Endothelial cell of umbilical vein (primary cell): ENCODE measurements at regions not wholly inside any gene's neighbourhood (a gene's known extent, or its start where the extent isn't known, plus 50 kb on each side); places are given as distances from the start of the nearest gene placed in this dataset.

Experiments
- BruUV-seq: library from RNA; stranded (reverse); fragments of 400-500 nt; replicated peaks from 2 replicates; lab custom pipeline; 2021; lab: Mats Ljungman, UMichigan
- CTCF ChIA-PET: fragments of 300-600, 350-600 bp; sonication (Branson Sonifier 250); formaldehyde crosslinking; loops from one replicate; lab custom pipeline; 2021; ENCODE audit warnings: antibody characterized with exemption, inconsistent platforms; lab: Charles Lee
- POLR2A ChIA-PET: fragments of 300-600, 350-600 bp; sonication (Branson Sonifier 250); formaldehyde crosslinking; loops from one replicate; lab custom pipeline; 2021; ENCODE audit warnings: antibody characterized with exemption, inconsistent platforms; lab: Charles Lee
- DNase-seq: peaks from one replicate; pipeline ENCODE4 v3.0.0-alpha.2; 2011; ENCODE audit warnings: low read depth, low spot score
- FAIRE-seq: peaks from 2 replicates; lab custom pipeline; 2011; peaks lifted over from hg19 to GRCh38; lab: Jason Lieb, UNC
- H2AFZ ChIP-seq: 2 replicates; pipeline ENCODE4 v1.6.0; 2012; ENCODE audit warnings: low read depth, low read length, control low read depth, inconsistent platforms
- H3K27ac ChIP-seq: 2 replicates; pipeline ENCODE4 v1.5.1; 2011; ENCODE audit warnings: low read depth, mild to moderate bottlenecking, control low read depth, low read length, moderate library complexity; ENCODE audit not compliant: insufficient read depth
- H3K27me3 ChIP-seq, 2 experiments: 2 replicates each; pipeline versions ENCODE4 v1.6.0 to v1.6.1; 2011; ENCODE audit warnings: low read length in 2 of 2, mixed read lengths in 1 of 2; ENCODE audit not compliant: control insufficient read depth in 2 of 2, insufficient read depth in 2 of 2
- H3K36me3 ChIP-seq, 2 experiments: 2 replicates in 1 of 2; 3 replicates in 1 of 2; pipeline ENCODE4 v1.5.1; 2011; ENCODE audit warnings: low read length in 2 of 2, mild to moderate bottlenecking in 1 of 2, moderate library complexity in 1 of 2; ENCODE audit not compliant: control insufficient read depth in 2 of 2, insufficient read depth in 2 of 2; ENCODE audit errors: extremely low read depth in 1 of 2
- H3K4me1 ChIP-seq: 3 replicates; pipeline ENCODE4 v1.5.1; 2011; ENCODE audit warnings: mild to moderate bottlenecking, low read length; ENCODE audit not compliant: control insufficient read depth, insufficient read depth; ENCODE audit errors: extremely low read depth
- H3K4me2 ChIP-seq: 2 replicates; pipeline ENCODE4 v1.6.1; 2011; ENCODE audit warnings: low read length, control low read depth, mixed read lengths; ENCODE audit not compliant: insufficient read depth
- H3K4me3 ChIP-seq, 3 experiments: fragments of 200-600 bp in 1 of 3; sonication (generic), shearing (Covaris generic) in 1 of 3; replicated peaks in 1 of 3; 2 replicates each; pipeline ENCODE4 v1.5.1; 2011 to 2016; ENCODE audit warnings: control low read depth in 3 of 3, low read length in 3 of 3, mild to moderate bottlenecking in 2 of 3, inconsistent platforms in 1 of 3, low read depth in 1 of 3, moderate library complexity in 1 of 3; ENCODE audit not compliant: insufficient read depth in 1 of 3
- H3K79me2 ChIP-seq: 2 replicates; pipeline ENCODE4 v1.6.0; 2012; ENCODE audit warnings: low read length, inconsistent platforms; ENCODE audit not compliant: control insufficient read depth, insufficient read depth
- H3K9ac ChIP-seq: replicated peaks from 2 replicates; pipeline ENCODE3; 2011; ENCODE audit warnings: low read length, control low read depth; ENCODE audit not compliant: insufficient read depth; ENCODE audit errors: extremely low read depth
- H3K9me1 ChIP-seq: replicated peaks from 3 replicates; pipeline ENCODE4 v1.6.0; 2011; ENCODE audit warnings: mild to moderate bottlenecking, low read length; ENCODE audit not compliant: control insufficient read depth, insufficient read depth; ENCODE audit errors: extremely low read depth
- H3K9me3 ChIP-seq: replicated peaks from 2 replicates; pipeline ENCODE4 v1.5.1; 2012; ENCODE audit warnings: low read length, inconsistent platforms; ENCODE audit not compliant: control insufficient read depth, insufficient read depth
- H4K20me1 ChIP-seq: replicated peaks from 2 replicates; pipeline ENCODE3; 2011; ENCODE audit warnings: mild to moderate bottlenecking, low read length; ENCODE audit not compliant: control insufficient read depth, insufficient read depth; ENCODE audit errors: extremely low read depth
- EZH2 ChIP-seq: IDR thresholded peaks from 2 replicates; pipeline ENCODE4 v1.6.1; 2012; ENCODE audit warnings: borderline replicate concordance, low read depth, mild to moderate bottlenecking, moderate library complexity, low read length, inconsistent platforms; ENCODE audit not compliant: severe bottlenecking
- FOS ChIP-seq: IDR thresholded peaks from 2 replicates; pipeline ENCODE4 v1.6.1; 2011; ENCODE audit warnings: mild to moderate bottlenecking, low read length, moderate library complexity, borderline replicate concordance; ENCODE audit not compliant: insufficient read depth
- GATA2 ChIP-seq: IDR thresholded peaks from 2 replicates; pipeline ENCODE4 v1.7.0; 2011; ENCODE audit warnings: low read depth, mild to moderate bottlenecking, moderate library complexity, mixed read lengths, low read length; ENCODE audit not compliant: insufficient read length, insufficient read depth
- MAX ChIP-seq: IDR thresholded peaks from 2 replicates; pipeline ENCODE4 v1.6.1; 2011; ENCODE audit not compliant: insufficient read depth, insufficient read length
- MYC ChIP-seq: IDR thresholded peaks from one replicate; pipeline ENCODE4 v1.6.1; 2011; ENCODE audit warnings: mild to moderate bottlenecking, low read depth, low read length
- POLR2A ChIP-seq: IDR thresholded peaks from 2 replicates; pipeline ENCODE4 v1.6.1; 2012; ENCODE audit warnings: low read depth, mild to moderate bottlenecking, control low read depth, low read length
- POLR2AphosphoS5 ChIP-seq: IDR thresholded peaks from 2 replicates; pipeline ENCODE4 v1.6.1; 2012; ENCODE audit warnings: low read depth, mild to moderate bottlenecking, control low read depth, low read length, moderate library complexity; ENCODE audit not compliant: insufficient read depth
- dilution Hi-C: fragments of 300-500 bp; cut with MboI; formaldehyde crosslinking; loops from one replicate; pipeline ENCODE4 v1.15.0; 2019; ENCODE audit warnings: low sequenced_read_pairs; ENCODE audit not compliant: extremely low pct_ligation_motif_present
- intact Hi-C: fragments of 100-400 bp; cut with micrococcal nuclease; formaldehyde crosslinking; loops from one replicate; pipeline ENCODE4 v1.10.0; 2022
- TF ChIP-seq, protein P1 (sequence below), 2 donors: IDR thresholded peaks; 1 replicate in 1 of 2; 2 replicates in 1 of 2; pipeline ENCODE4 v1.5.1; 2011; ENCODE audit warnings: low read length in 2 of 2, mild to moderate bottlenecking in 2 of 2, moderate library complexity in 2 of 2, control low read depth in 1 of 2, inconsistent platforms in 1 of 2, low read depth in 1 of 2; ENCODE audit not compliant: insufficient read depth in 1 of 2; ENCODE audit errors: extremely low read depth in 1 of 2

DNA sequence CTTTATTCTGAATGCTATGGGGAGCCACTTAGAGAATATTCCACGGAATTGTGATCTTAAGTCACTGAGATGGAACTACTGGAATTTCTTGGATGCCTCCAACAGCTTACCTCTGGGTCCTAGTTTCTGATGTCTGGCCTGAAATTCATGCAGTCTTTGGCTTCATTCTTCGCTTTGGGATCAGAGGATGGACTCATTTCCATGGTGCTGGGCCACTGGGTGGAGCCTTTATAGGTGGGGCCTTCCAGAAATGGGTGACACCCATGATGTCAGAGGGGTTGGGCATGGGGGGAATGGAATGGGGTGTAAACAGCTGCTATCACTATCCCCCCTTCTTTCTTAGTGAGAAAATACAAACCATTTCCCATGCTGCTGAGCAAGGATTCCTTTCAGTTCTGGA lies 73.7 kb upstream of the FGGY start:
- dilution Hi-C loops, result no loop called here
- ChIA-PET CTCF (interaction anchor here (1.2 kb wide), 1 partner anchor 25 kb away, joined by 4 read pairs; no protein-coding TSS in a partner anchor), POLR2A (no interaction called here)
- Histone ChIP-seq H3K9me3 (no peaks in the 10 kb centered on the region), H3K4me3 (no peak overlapping the region), H2AFZ (no peak overlapping the region), H3K4me1 (no peaks in the 10 kb centered on the region), H3K27ac (no peak overlapping the region), H3K36me3 (no peaks in the 10 kb centered on the region), H3K9me1 (no peaks in the 10 kb centered on the region), H3K4me2 (no peak overlapping the region), H3K9ac (no peak overlapping the region), H3K27me3 (no peaks in the 10 kb centered on the region), H4K20me1 (no peaks in the 10 kb centered on the region), H3K79me2 (no peaks in the 10 kb centered on the region)
- DNase-seq (no peak), FAIRE-seq (no peak)
- TF ChIP-seq MAX (no peak), GATA2 (no peak), FOS (no peak), POLR2A (no peak), MYC (no peak), POLR2AphosphoS5 (no peak), EZH2 (no peak)
- TF ChIP-seq, protein P1, sequence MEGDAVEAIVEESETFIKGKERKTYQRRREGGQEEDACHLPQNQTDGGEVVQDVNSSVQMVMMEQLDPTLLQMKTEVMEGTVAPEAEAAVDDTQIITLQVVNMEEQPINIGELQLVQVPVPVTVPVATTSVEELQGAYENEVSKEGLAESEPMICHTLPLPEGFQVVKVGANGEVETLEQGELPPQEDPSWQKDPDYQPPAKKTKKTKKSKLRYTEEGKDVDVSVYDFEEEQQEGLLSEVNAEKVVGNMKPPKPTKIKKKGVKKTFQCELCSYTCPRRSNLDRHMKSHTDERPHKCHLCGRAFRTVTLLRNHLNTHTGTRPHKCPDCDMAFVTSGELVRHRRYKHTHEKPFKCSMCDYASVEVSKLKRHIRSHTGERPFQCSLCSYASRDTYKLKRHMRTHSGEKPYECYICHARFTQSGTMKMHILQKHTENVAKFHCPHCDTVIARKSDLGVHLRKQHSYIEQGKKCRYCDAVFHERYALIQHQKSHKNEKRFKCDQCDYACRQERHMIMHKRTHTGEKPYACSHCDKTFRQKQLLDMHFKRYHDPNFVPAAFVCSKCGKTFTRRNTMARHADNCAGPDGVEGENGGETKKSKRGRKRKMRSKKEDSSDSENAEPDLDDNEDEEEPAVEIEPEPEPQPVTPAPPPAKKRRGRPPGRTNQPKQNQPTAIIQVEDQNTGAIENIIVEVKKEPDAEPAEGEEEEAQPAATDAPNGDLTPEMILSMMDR (IDR thresholded peaks at IDR 0.05; ENCODE audit: extremely low read depth in 1 of 2, insufficient read depth in 1 of 2, low read depth in 1 of 2, low read length in 2 of 2), result no peak
- no TSS peak for BruUV-seq
- intact Hi-C loops, result no loop called here
